HFF-Myc (cell line): ENCODE measurements at regions not wholly inside any gene's neighbourhood (a gene's known extent, or its start where the extent isn't known, plus 50 kb on each side); places are given as distances from the start of the nearest gene placed in this dataset.

Experiments
- DNase-seq: peaks from one replicate; pipeline ENCODE4 v3.0.0-alpha.2; 2011; ENCODE audit warnings: low read depth; ENCODE audit errors: extremely low read depth
- H3K4me3 ChIP-seq: replicated peaks from 2 replicates; pipeline ENCODE4 v1.5.1; 2011; ENCODE audit warnings: low read depth, mild to moderate bottlenecking, control low read depth, low read length
- TF ChIP-seq, protein P1 (sequence below): IDR thresholded peaks from 2 replicates; pipeline ENCODE4 v1.5.1; 2012; ENCODE audit warnings: mild to moderate bottlenecking, low read depth, low read length, control low read depth; ENCODE audit errors: missing control alignments

DNA sequence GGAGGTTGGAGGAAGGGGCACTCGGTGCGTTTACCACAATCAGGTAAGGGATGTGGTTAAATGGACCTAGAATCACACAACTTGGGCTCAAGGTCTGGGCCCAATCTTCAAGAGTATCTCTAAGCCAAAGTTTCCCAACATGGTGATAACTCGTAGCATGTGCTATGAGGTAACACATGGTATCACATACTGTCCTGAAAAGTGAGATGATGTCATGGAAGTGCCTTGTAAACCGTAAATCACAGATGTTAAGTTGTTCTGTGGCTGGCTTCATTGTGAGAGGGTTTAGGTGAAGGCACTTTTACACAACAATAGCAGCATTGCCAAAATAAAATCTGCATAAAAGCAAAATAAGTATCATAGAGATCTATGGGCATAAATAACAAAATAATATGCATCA is 551.8 kb downstream of the PLCL1 start:
- no peak for DNase-seq
- TF ChIP-seq, protein P1, sequence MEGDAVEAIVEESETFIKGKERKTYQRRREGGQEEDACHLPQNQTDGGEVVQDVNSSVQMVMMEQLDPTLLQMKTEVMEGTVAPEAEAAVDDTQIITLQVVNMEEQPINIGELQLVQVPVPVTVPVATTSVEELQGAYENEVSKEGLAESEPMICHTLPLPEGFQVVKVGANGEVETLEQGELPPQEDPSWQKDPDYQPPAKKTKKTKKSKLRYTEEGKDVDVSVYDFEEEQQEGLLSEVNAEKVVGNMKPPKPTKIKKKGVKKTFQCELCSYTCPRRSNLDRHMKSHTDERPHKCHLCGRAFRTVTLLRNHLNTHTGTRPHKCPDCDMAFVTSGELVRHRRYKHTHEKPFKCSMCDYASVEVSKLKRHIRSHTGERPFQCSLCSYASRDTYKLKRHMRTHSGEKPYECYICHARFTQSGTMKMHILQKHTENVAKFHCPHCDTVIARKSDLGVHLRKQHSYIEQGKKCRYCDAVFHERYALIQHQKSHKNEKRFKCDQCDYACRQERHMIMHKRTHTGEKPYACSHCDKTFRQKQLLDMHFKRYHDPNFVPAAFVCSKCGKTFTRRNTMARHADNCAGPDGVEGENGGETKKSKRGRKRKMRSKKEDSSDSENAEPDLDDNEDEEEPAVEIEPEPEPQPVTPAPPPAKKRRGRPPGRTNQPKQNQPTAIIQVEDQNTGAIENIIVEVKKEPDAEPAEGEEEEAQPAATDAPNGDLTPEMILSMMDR = no peak
- H3K4me3 ChIP-seq = no peak overlapping the region

GRCh38 chr2:198351647-198352046 is 547.3 kb downstream of the PLCL1 start:
- no peak for DNase-seq

GRCh38 chr2:198347946-198348345 is 543.6 kb downstream of the PLCL1 start:
- TF ChIP-seq, protein P1 = no peak
- H3K4me3 ChIP-seq = no peak overlapping the region
- no peak for DNase-seq

More at GRCh38 chr2:198351647-198352046, 547.3 kb downstream of the PLCL1 start:
- TF ChIP-seq, protein P1 = no peak
- no peak overlapping the region for H3K4me3 ChIP-seq

- H3K4me3 ChIP-seq = no peak overlapping the region
- TF ChIP-seq, protein P1 = no peak
- no peak for DNase-seq
These were observed 543.0 kb downstream of the PLCL1 start for GRCh38 chr2:198347349-198347748.

DNA sequence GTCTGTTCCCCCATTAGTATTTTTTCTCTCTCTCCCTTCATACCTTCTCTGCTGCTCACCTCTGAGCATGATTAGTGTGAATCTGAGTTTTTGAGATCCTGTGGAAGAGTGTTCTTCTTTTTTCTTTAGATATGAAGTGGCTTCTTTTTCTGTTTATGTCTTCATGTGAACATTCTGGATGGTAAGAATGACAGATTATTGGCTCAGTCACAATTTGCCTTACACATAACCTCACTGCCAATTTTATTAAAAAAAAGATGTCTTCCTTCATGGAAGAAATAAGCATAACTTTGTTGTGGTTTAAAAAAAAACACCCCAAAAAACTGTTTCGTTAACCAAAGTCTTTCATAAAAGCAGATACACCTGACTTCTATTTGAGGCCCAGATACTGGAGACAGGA is 539.1 kb downstream of the PLCL1 start:
- no peak for DNase-seq
- TF ChIP-seq, protein P1 = no peak
- H3K4me3 ChIP-seq = no peak overlapping the region

DNA sequence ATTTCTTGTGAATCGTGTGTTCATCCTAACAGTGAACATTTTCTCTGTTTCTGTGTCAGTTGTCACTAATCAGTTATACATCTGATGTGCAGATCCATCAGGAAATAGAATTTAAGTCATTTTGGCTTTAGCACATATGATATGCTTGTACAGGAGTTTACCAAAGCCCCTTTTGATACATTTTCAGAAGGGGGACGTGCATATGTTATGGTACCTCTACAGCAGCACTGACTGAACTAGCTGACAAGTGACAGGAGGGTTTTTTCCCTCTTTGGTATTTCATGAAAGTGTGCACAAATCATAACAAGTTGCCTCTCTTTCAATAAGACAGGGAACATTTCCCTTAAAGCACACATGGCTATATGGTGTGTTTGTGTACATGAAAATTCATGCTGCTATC is 536.5 kb downstream of the PLCL1 start:
- DNase-seq = no peak
- TF ChIP-seq, protein P1 = no peak
- H3K4me3 ChIP-seq = no peak overlapping the region

- TF ChIP-seq, protein P1 = no peak
- no peak for DNase-seq
These were observed 534.7 kb downstream of the PLCL1 start for GRCh38 chr2:198339116-198339515.

More at GRCh38 chr2:198339116-198339515, 534.7 kb downstream of the PLCL1 start:
- H3K4me3 ChIP-seq = no peak overlapping the region
